H1 (cell line): ENCODE measurements at regions not wholly inside any gene's neighbourhood (a gene's known extent, or its start where the extent isn't known, plus 50 kb on each side); places are given as distances from the start of the nearest gene placed in this dataset.

Experiments used
- CHD2 ChIP-seq: IDR thresholded peaks from 2 replicates; pipeline ENCODE4 v1.6.1; 2012; ENCODE audit warnings: low read length, improper control_type of control experiment
- EZH2 ChIP-seq: fragments of 200-600 bp; sonication (generic); IDR thresholded peaks from 2 replicates; pipeline ENCODE4 v1.7.1; 2012; ENCODE audit warnings: low read depth, mild to moderate bottlenecking, moderate library complexity, low read length, inconsistent platforms; ENCODE audit not compliant: severe bottlenecking
- JUN ChIP-seq: IDR thresholded peaks from 2 replicates; pipeline ENCODE4 v1.6.1; 2011; ENCODE audit warnings: low read depth, mild to moderate bottlenecking, improper control_type of control experiment, low read length
- JUND ChIP-seq: IDR thresholded peaks from 2 replicates; pipeline ENCODE4 v1.6.1; 2011; ENCODE audit warnings: mild to moderate bottlenecking, improper control_type of control experiment, low read length
- KDM5A ChIP-seq: fragments of 200-600 bp; IDR thresholded peaks from 2 replicates; pipeline ENCODE4 v1.7.1; 2012; ENCODE audit warnings: mild to moderate bottlenecking, low read length, inconsistent platforms, mixed read lengths
- NRF1 ChIP-seq: IDR thresholded peaks from 2 replicates; pipeline ENCODE4 v1.6.1; 2011; ENCODE audit warnings: mild to moderate bottlenecking, low read depth, low read length, improper control_type of control experiment
- POLR2A ChIP-seq, 2 experiments: IDR thresholded peaks; 1 replicate in 1 of 2; 2 replicates in 1 of 2; pipeline ENCODE4 v1.6.1; 2011; ENCODE audit warnings: low read depth in 2 of 2, low read length in 2 of 2, mild to moderate bottlenecking in 2 of 2; ENCODE audit errors: control extremely low read depth in 1 of 2
- POLR2AphosphoS5 ChIP-seq: IDR thresholded peaks from 2 replicates; pipeline ENCODE4 v1.6.1; 2011; ENCODE audit warnings: low read depth, low read length
- SRF ChIP-seq: IDR thresholded peaks from 2 replicates; pipeline ENCODE4 v1.6.1; 2011; ENCODE audit warnings: mild to moderate bottlenecking, low read depth, low read length, moderate library complexity
- TCF12 ChIP-seq: IDR thresholded peaks from 2 replicates; pipeline ENCODE4 v1.6.1; 2011; ENCODE audit warnings: low read depth, mild to moderate bottlenecking, low read length
- YY1 ChIP-seq: IDR thresholded peaks from 2 replicates; pipeline ENCODE4 v1.6.1; 2011; ENCODE audit warnings: low read depth, mild to moderate bottlenecking, low read length
- TF ChIP-seq, protein P1 (sequence below), 3 experiments: IDR thresholded peaks; 1 replicate in 2 of 3; 2 replicates in 1 of 3; pipeline versions ENCODE4 v1.5.1 to v1.6.1; 2011; ENCODE audit warnings: low read length in 3 of 3, mild to moderate bottlenecking in 3 of 3, inconsistent platforms in 2 of 3, low read depth in 1 of 3, moderate library complexity in 1 of 3; ENCODE audit not compliant: insufficient read depth in 1 of 3; ENCODE audit errors: control extremely low read depth in 1 of 3

DNA sequence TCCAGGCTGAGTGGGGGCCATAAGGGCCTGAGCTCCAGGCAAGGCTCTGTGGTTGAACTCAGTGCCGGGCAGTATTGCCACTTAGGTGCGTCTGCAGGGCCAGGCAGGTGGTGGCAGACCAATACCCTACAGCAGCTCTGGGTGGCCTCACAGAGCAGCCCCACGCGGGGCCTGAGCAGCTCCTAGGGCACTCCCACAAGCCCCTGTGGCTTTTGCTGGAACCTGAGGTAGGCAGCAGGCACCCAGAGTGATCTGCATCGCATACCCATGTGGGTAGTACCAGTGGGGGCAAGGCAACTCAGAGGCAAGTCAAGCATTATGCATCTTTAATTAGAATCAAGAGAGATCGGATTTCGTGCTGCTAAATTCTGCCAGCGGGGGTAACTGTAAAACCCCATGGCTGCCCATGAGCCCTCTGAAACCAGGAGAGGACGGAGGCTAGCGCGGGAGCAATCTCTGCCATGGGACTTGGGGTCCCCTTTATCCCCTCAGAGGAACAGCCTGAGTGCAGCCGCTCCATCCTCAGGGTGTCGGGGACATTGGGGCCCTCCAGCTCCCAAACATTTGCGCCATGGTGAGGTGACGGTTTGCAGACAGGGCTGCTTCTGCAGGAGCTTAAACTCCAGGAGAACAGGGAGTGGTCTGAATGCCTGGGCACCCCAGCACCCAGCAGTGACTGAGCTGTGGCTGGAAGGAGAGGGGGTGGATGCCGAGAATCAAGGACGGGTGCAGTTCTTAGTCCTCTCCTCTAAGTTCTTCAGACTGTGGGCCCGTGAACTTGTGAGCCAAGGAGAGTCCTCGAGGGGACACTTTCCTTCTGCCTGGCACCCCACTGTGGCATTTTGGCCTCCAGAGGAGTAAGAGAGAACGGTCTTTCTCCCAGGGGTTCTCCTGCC, 62.4 kb upstream of the PCSK6 start:
- TF ChIP-seq, protein P1, sequence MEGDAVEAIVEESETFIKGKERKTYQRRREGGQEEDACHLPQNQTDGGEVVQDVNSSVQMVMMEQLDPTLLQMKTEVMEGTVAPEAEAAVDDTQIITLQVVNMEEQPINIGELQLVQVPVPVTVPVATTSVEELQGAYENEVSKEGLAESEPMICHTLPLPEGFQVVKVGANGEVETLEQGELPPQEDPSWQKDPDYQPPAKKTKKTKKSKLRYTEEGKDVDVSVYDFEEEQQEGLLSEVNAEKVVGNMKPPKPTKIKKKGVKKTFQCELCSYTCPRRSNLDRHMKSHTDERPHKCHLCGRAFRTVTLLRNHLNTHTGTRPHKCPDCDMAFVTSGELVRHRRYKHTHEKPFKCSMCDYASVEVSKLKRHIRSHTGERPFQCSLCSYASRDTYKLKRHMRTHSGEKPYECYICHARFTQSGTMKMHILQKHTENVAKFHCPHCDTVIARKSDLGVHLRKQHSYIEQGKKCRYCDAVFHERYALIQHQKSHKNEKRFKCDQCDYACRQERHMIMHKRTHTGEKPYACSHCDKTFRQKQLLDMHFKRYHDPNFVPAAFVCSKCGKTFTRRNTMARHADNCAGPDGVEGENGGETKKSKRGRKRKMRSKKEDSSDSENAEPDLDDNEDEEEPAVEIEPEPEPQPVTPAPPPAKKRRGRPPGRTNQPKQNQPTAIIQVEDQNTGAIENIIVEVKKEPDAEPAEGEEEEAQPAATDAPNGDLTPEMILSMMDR (IDR thresholded peaks at IDR 0.05; ENCODE audit: control extremely low read depth in 1 of 3, insufficient read depth in 1 of 3, low read depth in 1 of 3, low read length in 3 of 3): no peak
- no peak for TF ChIP-seq SRF
- no peak for TF ChIP-seq EZH2
- TF ChIP-seq NRF1: no peak
- no peak for TF ChIP-seq CHD2
- TF ChIP-seq JUN: no peak
- TF ChIP-seq JUND: no peak
- TF ChIP-seq TCF12: no peak
- TF ChIP-seq POLR2A (IDR thresholded peaks at IDR 0.05; ENCODE audit: control extremely low read depth in 1 of 2, low read depth in 2 of 2, low read length in 2 of 2): no peak
- TF ChIP-seq YY1: no peak
- no peak for TF ChIP-seq KDM5A
- no peak for TF ChIP-seq POLR2AphosphoS5
